Testis (tissue), 2 donors: ENCODE measurements at regions not wholly inside any gene's neighbourhood (a gene's known extent, or its start where the extent isn't known, plus 50 kb on each side); places are given as distances from the start of the nearest gene placed in this dataset.

Experiments
- POLR2A ChIP-seq: fragments of 450-650 bp; IDR thresholded peaks from one replicate; pipeline ENCODE4 v1.6.1; 2017; ENCODE audit warnings: antibody characterized with exemption, mild to moderate bottlenecking, moderate library complexity
- TF ChIP-seq, protein P1 (sequence below), 3 experiments: fragments of 450-650 bp in 2 of 3; fragments of 200-600 bp in 1 of 3; sonication (generic) in 1 of 3; IDR thresholded peaks; one replicate each; pipeline ENCODE4 v1.5.1; 2016 to 2019; ENCODE audit warnings: antibody characterized with exemption in 3 of 3, mild to moderate bottlenecking in 2 of 3, moderate library complexity in 1 of 3

DNA sequence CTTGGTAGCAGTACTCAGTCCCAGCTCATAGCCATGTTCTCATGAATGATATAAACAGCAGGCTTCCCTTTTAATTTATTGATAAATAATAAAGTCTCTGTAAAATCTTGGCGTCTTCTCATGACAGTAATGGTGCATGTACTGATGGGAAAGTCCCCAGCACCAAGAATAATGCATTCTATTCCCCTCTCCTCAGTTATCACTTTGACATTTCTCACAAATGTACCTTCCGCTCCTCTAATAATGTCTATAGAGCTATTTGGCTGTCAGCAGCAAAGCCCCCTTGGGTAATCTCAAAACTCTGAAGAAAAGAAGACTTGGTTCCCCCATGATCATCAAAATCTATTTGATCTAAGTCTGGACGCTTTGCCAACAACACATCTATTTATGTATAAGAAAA is 185.0 kb upstream of the SPTLC3 start:
- TF ChIP-seq, protein P1, sequence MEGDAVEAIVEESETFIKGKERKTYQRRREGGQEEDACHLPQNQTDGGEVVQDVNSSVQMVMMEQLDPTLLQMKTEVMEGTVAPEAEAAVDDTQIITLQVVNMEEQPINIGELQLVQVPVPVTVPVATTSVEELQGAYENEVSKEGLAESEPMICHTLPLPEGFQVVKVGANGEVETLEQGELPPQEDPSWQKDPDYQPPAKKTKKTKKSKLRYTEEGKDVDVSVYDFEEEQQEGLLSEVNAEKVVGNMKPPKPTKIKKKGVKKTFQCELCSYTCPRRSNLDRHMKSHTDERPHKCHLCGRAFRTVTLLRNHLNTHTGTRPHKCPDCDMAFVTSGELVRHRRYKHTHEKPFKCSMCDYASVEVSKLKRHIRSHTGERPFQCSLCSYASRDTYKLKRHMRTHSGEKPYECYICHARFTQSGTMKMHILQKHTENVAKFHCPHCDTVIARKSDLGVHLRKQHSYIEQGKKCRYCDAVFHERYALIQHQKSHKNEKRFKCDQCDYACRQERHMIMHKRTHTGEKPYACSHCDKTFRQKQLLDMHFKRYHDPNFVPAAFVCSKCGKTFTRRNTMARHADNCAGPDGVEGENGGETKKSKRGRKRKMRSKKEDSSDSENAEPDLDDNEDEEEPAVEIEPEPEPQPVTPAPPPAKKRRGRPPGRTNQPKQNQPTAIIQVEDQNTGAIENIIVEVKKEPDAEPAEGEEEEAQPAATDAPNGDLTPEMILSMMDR (IDR thresholded peaks at IDR 0.05), result no peak
- TF ChIP-seq POLR2A, result no peak
